Fibroblast of the aortic adventitia (primary cell): ENCODE measurements at regions not wholly inside any gene's neighbourhood (a gene's known extent, or its start where the extent isn't known, plus 50 kb on each side); places are given as distances from the start of the nearest gene placed in this dataset.

Source experiments
- DNase-seq: peaks from one replicate; pipeline ENCODE4 v3.0.0-alpha.2; 2010; ENCODE audit warnings: low read depth
- H3K4me3 ChIP-seq: 2 replicates; pipeline ENCODE4 v1.5.1; 2011; ENCODE audit warnings: low read depth, mild to moderate bottlenecking, control low read depth, low read length, moderate library complexity
- TF ChIP-seq, protein P1 (sequence below): IDR thresholded peaks from 2 replicates; pipeline ENCODE4 v1.5.1; 2011; ENCODE audit warnings: mild to moderate bottlenecking, low read length, control low read depth, inconsistent platforms; ENCODE audit not compliant: insufficient read depth

DNA sequence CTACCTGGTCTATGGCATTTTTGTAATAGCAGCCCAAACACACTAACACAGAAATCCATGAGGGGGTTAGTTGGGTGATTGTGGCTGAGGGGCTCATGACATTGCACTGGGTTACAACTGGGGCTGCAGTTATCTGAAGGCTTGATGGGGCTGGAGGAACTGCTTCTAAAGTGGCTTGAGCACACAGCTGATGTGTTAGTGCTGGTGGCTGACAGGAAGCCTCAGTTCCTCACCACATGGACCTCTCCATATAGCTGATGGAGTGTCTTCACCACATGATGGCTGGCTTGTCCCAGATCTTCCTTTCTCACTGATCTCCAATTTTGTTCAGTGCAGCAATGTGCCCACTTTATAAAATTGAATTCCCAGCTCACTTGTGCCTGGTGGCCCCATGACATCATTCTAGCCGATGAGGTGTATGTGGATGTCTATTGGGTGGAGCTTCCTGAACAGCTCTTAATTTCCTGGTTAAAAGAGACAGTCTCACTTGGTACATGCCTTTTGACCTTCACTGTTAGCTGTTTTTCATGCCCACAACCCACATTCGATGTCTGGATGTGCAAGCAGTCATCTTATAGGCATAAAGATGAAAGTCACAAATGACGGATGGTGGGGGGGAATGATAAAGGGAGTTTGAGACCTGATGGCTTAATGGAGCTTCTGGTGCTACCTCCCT lies 166.9 kb upstream of the BMPER start:
- DNase-seq = no peak
- no peak overlapping the region for H3K4me3 ChIP-seq

DNA sequence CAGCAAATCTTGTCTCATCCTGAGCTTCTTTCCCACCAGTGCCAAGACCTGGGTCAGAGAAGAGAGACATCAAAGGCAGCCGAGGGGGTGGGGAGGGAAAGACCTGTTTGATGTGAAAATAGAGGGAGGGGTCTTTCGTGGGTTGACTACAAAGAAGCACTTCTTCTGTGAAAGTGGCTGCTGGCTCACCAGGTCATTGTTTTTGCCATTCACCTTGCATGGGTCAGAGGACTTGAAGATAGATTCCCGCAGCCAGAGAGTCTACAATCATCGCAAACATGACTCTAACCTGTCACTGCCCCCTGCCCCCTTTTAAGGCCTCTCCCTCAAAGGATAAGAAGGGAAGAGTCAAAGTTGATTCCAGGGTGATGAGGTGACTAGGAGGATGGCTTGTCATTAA lies 166.1 kb upstream of the BMPER start:
- no peak for DNase-seq
- TF ChIP-seq, protein P1, sequence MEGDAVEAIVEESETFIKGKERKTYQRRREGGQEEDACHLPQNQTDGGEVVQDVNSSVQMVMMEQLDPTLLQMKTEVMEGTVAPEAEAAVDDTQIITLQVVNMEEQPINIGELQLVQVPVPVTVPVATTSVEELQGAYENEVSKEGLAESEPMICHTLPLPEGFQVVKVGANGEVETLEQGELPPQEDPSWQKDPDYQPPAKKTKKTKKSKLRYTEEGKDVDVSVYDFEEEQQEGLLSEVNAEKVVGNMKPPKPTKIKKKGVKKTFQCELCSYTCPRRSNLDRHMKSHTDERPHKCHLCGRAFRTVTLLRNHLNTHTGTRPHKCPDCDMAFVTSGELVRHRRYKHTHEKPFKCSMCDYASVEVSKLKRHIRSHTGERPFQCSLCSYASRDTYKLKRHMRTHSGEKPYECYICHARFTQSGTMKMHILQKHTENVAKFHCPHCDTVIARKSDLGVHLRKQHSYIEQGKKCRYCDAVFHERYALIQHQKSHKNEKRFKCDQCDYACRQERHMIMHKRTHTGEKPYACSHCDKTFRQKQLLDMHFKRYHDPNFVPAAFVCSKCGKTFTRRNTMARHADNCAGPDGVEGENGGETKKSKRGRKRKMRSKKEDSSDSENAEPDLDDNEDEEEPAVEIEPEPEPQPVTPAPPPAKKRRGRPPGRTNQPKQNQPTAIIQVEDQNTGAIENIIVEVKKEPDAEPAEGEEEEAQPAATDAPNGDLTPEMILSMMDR = no peak
- no peak overlapping the region for H3K4me3 ChIP-seq

More for the DNA sequence above, 166.9 kb upstream of the BMPER start:
- TF ChIP-seq, protein P1 = no peak

DNA sequence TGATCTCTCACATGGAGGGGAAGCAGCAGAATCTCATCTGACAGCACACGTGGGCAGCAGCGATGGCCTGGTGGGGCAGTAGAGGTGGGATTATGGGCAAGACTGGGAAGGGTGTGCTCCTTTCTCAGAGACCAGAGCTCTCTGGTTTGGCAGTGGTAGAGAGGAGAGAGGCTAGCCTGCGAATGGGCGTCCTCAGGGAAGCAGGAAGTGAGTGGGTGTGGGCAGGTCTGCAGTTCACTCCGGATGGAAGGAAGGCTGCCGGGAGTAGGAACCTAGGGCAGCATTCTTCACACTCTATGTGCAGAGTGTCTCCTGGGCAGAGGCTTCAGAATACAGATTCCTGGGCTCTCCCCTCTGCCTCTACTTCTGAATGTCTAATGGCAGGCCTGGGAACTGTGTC lies 162.8 kb upstream of the BMPER start:
- no peak for DNase-seq
- no peak overlapping the region for H3K4me3 ChIP-seq
- TF ChIP-seq, protein P1 = no peak

DNA sequence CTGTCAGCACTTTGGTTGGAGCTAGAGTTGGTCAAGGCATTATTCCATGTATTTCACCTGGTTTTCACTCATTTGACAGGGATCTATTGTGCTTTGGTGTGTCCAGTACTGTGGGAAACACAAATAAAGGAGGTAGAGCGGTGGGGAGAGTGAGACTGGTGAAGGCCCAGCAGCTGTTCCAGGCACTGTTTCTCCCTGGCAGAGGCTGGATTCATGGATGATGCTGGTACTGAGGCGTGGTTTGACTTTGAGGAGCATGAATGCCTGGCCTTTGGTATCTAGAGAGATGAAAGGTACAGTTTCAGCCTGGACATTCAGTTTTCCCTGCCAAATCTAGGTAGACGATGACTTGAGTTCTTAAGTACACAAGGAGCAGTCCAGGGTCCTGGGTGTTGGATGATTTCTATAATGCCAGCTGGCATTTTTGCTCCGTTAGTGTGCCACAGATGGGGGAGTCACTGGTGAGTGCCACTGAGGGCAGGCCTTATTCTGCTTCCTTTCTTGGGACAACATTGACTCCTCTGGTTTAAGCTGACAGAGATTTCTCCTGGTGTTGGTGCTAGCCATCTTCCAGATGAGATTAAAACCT lies 162.2 kb upstream of the BMPER start:
- H3K4me3 ChIP-seq = no peak overlapping the region
- DNase-seq = no peak
- TF ChIP-seq, protein P1 = no peak

DNA sequence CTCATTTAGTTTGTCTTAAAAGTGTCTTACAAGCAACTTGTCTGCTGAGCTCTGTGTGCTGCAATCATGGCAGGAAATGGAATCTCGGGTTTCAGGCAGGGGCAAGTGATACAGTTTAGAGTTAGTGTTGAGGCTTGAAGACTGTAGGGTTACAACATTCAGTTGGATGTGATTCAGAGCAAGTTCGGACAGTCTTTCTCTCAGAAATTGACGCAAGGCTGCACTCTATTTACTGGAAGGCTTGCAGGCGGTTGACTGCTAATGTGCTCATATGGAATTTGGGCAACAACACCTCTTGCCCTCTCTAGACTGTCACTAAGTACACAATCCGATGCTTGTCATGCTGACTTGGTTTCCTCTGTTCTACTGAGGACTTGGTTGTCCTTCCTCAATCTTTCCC lies 161.7 kb upstream of the BMPER start:
- peak; percentile 83 for DNase-seq
- no peak overlapping the region for H3K4me3 ChIP-seq
- TF ChIP-seq, protein P1 = no peak

DNA sequence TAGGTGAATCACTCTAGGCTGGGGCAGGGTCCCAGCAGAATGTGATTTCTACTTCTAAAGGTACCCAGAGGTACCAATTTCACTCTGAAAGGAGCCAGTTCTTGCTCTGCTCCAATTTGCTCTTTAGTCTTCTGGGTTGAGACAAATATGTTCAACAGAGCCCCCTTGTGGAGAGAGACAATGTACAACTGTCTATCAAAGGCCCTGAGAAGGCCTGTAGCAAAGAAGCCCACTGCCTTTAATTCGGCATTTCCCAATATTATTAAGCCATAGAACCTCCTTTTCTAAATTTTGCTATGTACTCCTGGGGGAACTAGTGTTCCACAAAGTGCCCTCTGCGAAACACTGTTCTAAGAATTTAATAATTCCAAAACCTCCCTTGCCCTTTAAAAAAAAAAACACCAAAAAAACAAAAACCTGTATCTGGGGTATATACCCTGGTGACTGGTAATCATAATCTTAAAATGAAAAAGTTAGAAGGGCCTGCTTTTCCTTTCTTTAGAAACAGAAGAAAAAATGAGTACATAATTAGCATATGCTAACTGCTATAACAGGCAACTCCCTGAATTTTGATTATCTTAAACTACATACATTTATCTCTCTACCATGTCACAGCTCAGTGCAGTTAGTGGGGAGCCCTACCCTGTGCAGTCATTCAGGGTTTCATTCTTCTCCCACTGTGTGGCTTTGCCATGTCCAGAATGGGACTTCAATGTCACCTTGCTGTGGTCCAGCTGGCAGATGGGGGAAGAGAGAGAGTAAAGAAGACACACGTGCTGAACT lies 160.9 kb upstream of the BMPER start:
- TF ChIP-seq, protein P1 = no peak
- DNase-seq = no peak
- no peak overlapping the region for H3K4me3 ChIP-seq
